Epithelial cell of esophagus (primary cell): ENCODE measurements at regions not wholly inside any gene's neighbourhood (a gene's known extent, or its start where the extent isn't known, plus 50 kb on each side); places are given as distances from the start of the nearest gene placed in this dataset.
"Not testable (repeated sequence)": the region's sequence is repeated elsewhere in the genome, so short reads cannot be mapped to it uniquely, and the experiment has no call there.

ENCODE experiments used
- DNase-seq: peaks from one replicate; pipeline ENCODE4 v3.0.0; 2010; ENCODE audit warnings: low read depth
- H3K4me3 ChIP-seq: 2 replicates; pipeline ENCODE4 v1.5.1; 2011; ENCODE audit warnings: mild to moderate bottlenecking, low read length, control low read depth
- TF ChIP-seq, protein P1 (sequence below): IDR thresholded peaks from 2 replicates; pipeline ENCODE4 v1.5.1; 2011; ENCODE audit warnings: low read depth, mild to moderate bottlenecking, low read length, control low read depth, inconsistent platforms; ENCODE audit not compliant: insufficient read depth; ENCODE audit errors: missing control alignments

DNA sequence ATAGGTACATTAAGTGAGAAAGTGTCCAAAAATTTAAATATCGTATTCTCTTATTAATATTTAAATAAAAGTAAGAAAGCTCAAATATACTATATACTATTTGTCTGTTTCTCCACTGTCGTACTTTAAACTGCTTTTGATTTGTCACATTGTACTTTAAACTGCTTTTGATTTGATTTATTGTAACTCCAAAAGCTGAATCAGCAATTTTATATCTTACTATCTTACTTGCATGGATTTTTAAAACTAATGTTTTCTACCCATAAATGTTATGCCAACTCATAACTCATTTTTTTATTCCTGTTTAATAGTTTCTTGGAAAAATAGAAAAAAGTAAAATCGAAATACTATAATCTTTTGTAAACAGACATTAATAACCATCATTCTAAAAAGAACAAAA, 1128.2 kb upstream of the ACVR2A start:
- H3K4me3 ChIP-seq = no peak overlapping the region
- TF ChIP-seq, protein P1, sequence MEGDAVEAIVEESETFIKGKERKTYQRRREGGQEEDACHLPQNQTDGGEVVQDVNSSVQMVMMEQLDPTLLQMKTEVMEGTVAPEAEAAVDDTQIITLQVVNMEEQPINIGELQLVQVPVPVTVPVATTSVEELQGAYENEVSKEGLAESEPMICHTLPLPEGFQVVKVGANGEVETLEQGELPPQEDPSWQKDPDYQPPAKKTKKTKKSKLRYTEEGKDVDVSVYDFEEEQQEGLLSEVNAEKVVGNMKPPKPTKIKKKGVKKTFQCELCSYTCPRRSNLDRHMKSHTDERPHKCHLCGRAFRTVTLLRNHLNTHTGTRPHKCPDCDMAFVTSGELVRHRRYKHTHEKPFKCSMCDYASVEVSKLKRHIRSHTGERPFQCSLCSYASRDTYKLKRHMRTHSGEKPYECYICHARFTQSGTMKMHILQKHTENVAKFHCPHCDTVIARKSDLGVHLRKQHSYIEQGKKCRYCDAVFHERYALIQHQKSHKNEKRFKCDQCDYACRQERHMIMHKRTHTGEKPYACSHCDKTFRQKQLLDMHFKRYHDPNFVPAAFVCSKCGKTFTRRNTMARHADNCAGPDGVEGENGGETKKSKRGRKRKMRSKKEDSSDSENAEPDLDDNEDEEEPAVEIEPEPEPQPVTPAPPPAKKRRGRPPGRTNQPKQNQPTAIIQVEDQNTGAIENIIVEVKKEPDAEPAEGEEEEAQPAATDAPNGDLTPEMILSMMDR = no peak
- no peak for DNase-seq

DNA sequence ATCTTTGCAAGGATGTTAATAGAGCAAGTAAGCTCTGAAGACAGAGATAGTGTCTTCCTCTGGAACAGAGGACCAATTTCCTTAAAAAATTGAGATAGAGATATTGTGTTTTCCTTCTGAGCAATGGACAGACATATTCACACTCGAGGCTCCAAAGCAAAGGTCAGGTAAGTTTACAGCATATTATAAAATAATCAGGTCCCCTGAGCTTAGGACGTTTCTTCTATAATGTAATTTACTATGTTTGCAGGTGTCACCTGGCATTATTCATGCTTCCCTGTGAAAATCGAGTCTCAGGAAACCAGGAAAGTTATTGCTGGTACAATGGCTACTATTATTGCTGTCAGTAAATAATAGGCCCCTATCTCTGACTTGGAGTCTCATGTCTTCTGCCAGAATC, 1135.8 kb upstream of the ACVR2A start:
- no peak for DNase-seq
- no peak overlapping the region for H3K4me3 ChIP-seq
- TF ChIP-seq, protein P1 = no peak

DNA sequence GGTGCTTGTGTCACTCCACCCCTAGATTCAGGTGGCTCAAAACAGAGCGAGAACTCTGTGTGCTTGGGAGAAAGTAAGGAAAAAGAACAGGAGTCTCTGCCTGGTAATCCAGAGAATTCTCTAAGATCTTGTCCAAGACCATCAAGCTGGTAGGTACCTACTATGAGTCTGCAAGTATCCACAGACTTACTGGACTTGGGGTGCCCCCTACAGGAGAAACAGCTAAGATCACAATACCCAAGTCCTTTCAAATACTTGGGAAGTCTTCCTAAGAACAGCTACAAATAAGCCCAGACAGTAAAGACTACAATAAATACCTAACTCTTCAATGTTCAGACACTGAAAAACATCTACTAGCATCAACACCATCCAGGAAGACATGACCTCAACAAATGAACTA, 1143.6 kb upstream of the ACVR2A start:
- no peak overlapping the region for H3K4me3 ChIP-seq
- TF ChIP-seq, protein P1 = no peak
- peak; percentile 24 for DNase-seq

DNA sequence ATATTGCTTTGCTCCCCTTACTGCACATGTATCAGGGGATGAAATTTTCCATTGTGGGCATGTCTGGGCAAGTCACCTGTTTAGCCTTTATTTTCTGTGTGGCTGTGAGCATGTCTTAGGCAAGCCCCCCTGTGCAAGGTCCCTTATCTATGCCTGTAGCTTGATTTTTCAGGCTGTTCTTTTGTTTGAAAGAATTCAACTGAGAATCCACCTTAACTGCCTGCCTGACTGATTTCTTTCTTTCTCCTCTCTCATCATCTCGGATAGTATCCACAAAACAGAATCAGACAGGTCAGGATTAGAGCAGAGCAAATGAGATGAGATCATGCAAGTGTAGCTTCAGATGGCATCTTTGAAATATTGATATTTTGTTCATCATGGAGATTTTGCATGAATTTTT, 1147.5 kb upstream of the ACVR2A start:
- no peak for DNase-seq
- H3K4me3 ChIP-seq = no peak overlapping the region
- TF ChIP-seq, protein P1 = no peak

DNA sequence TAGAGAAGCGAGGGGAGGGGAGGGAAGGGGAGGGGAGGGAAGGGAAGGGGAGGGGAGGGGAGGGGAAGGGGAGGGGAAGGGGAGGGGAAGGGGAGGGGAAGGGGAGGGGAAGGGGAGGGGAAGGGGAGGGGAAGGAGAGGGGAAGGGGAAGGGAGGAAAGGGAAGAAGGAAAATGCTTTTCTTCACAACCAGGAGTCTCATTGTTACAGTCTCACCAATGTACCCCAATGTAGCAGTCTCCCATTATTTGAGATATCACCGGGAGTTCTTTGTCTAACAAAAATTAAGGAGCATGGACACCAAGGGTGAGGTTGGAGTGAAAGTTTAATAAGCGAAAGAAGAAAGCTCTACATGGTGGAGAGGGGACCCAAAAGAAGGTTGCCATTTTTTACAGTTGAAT, 1148.0 kb upstream of the ACVR2A start:
- H3K4me3 ChIP-seq, DNase-seq: not testable (repeated sequence)

DNA sequence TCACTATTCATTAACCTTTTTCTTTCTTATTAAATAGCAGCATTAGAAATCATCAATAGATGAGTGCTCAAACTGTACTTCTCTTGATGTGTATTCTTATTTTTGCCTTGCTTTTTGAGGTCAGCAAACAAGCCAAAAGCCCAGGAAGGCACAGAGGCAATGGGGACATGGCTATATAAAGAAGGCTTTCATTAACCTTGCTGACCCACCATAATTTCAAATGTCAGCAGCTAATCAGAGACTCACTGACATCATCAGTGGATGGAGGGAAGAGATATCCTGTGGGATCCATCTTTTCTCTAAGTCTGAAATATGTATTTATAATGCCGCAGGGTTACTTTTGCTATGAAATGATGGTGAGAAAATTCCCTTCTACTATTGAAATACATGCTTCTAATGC, 1162.8 kb upstream of the ACVR2A start:
- DNase-seq = no peak
- TF ChIP-seq, protein P1 = no peak
- H3K4me3 ChIP-seq = no peak overlapping the region

DNA sequence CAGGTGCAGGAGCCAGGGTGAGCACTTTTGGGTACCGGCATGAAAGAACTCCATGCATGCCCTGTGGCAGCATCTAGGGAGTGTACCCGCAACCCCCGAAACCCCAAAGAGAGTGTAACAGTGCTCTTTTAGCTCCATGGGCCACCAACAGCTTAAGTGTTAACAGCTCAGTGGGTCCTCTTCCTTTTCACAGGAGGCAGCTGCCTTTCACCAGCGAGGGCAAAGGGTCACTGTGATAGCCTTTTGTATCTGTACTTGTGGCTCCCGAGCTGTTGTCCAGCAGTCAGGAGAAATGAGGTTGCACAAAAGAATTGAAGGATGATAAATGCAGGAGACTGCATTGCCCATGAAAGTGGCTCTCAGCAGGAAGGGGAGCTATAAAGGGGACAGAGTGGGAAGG, 1166.3 kb upstream of the ACVR2A start:
- TF ChIP-seq, protein P1 = no peak
- H3K4me3 ChIP-seq = no peak overlapping the region
- DNase-seq = no peak

DNA sequence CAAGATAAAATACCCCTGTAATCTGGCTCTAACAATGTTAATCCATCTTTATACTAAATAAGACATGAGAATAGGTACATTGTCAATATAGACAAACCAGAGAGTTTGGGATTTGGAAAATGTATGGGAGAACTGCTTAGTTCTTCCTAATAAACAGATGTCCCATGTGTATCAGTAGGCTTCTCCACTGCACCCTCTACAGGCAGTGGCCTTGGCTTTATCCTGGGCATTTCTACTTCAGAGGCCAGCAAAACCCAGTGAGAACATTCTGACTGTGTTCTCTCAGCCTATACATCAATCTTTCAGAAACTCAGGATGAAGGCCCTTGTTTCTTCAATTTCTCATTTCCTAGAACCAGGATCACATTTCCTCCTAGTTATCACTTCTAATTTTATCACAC, 1167.5 kb upstream of the ACVR2A start:
- H3K4me3 ChIP-seq = no peak overlapping the region
- DNase-seq = peak; percentile 12
- TF ChIP-seq, protein P1 = peak; percentile 42
